B cell (primary cell): ENCODE measurements at regions not wholly inside any gene's neighbourhood (a gene's known extent, or its start where the extent isn't known, plus 50 kb on each side); places are given as distances from the start of the nearest gene placed in this dataset.

Experiments
- ATAC-seq: fragments of 200-7000 bp; cut with Tn5 transposase; one replicate; pipeline ENCODE4 v1.10.0; 2021; ENCODE audit warnings: low read depth, mild to moderate bottlenecking, moderate number of reproducible peaks, moderate library complexity
- CTCF ChIA-PET: fragments of 350-600 bp; sonication (Branson Sonifier 250); formaldehyde crosslinking; loops from one replicate; lab custom pipeline; 2021; ENCODE audit warnings: antibody characterized with exemption, inconsistent platforms; lab: Charles Lee
- POLR2A ChIA-PET: fragments of 350-600 bp; sonication (Branson Sonifier 250); formaldehyde crosslinking; loops from one replicate; lab custom pipeline; 2021; ENCODE audit warnings: antibody characterized with exemption; lab: Charles Lee
- DNase-seq: peaks from one replicate; pipeline ENCODE4 v3.0.0; 2013
- H2AFZ ChIP-seq: 2 replicates; pipeline ENCODE4 v1.6.1; 2012; ENCODE audit warnings: mild to moderate bottlenecking, low read depth, low read length; ENCODE audit not compliant: insufficient read depth, poor library complexity, severe bottlenecking
- H3K27ac ChIP-seq, 2 donors: 1 replicate in 1 of 2; 2 replicates in 1 of 2; pipeline ENCODE4 v1.5.1; 2012 to 2013; ENCODE audit warnings: low read length in 2 of 2, mild to moderate bottlenecking in 2 of 2, moderate library complexity in 1 of 2
- H3K27me3 ChIP-seq, 4 experiments: fragments of 200-600 bp in 1 of 4; sonication (generic) in 1 of 4; replicated peaks in 1 of 4; 1 replicate in 2 of 4; 2 replicates in 2 of 4; pipeline versions ENCODE4 v1.6.1 to v1.7.0; 2013 to 2016; ENCODE audit warnings: low read length in 3 of 4, mild to moderate bottlenecking in 2 of 4, mixed read lengths in 1 of 4, moderate library complexity in 1 of 4; ENCODE audit not compliant: insufficient read depth in 4 of 4, control insufficient read depth in 3 of 4; ENCODE audit errors: control extremely low read depth in 1 of 4
- H3K36me3 ChIP-seq, 2 experiments: replicated peaks in 1 of 2; 1 replicate in 1 of 2; 2 replicates in 1 of 2; pipeline versions ENCODE4 v1.6.1 to v1.7.1; 2013; ENCODE audit warnings: low read length in 1 of 2; ENCODE audit not compliant: insufficient read depth in 2 of 2, control insufficient read depth in 1 of 2; ENCODE audit errors: control extremely low read depth in 1 of 2, extremely low read depth in 1 of 2
- H3K4me1 ChIP-seq, 2 donors: fragments of 200-600 bp in 1 of 2; sonication (generic) in 1 of 2; 1 replicate in 1 of 2; 2 replicates in 1 of 2; pipeline versions ENCODE4 v1.5.1 to v1.6.1; 2013 to 2017; ENCODE audit warnings: low read length in 2 of 2; ENCODE audit not compliant: control insufficient read depth in 2 of 2, insufficient read depth in 2 of 2
- H3K4me2 ChIP-seq: replicated peaks from 2 replicates; pipeline ENCODE3; 2012; ENCODE audit warnings: mild to moderate bottlenecking, low read depth, low read length; ENCODE audit not compliant: poor library complexity, severe bottlenecking
- H3K4me3 ChIP-seq, 5 experiments: fragments of 200-600 bp in 1 of 5; sonication (generic) in 1 of 5; 1 replicate in 3 of 5; 2 replicates in 2 of 5; pipeline versions ENCODE4 v1.5.1 to v1.7.0; 2011 to 2016; ENCODE audit warnings: low read length in 4 of 5, mild to moderate bottlenecking in 4 of 5, low read depth in 2 of 5, control low read depth in 1 of 5, moderate library complexity in 1 of 5; ENCODE audit not compliant: insufficient read depth in 1 of 5; ENCODE audit errors: control extremely low read depth in 1 of 5, extremely low read depth in 1 of 5
- H3K79me2 ChIP-seq: fragments of 200-600 bp; sonication (generic); one replicate; pipeline ENCODE4 v1.6.0; 2016; ENCODE audit warnings: low read length; ENCODE audit not compliant: control insufficient read depth, insufficient read depth
- H3K9ac ChIP-seq: fragments of 200-600 bp; sonication (generic); 2 replicates; pipeline ENCODE4 v1.6.1; 2017; ENCODE audit warnings: mild to moderate bottlenecking, low read length, moderate library complexity
- H3K9me3 ChIP-seq, 3 donors: one replicate each; pipeline versions ENCODE4 v1.6.1 to v1.7.1; 2013; ENCODE audit warnings: low read length in 2 of 3; ENCODE audit not compliant: control insufficient read depth in 2 of 3, insufficient read depth in 1 of 3; ENCODE audit errors: control extremely low read depth in 1 of 3
- H4K20me1 ChIP-seq: 2 replicates; pipeline ENCODE4 v1.6.0; 2012; ENCODE audit warnings: mild to moderate bottlenecking, low read length; ENCODE audit not compliant: insufficient read depth, control insufficient read depth, poor library complexity, severe bottlenecking
- H3K27ac Mint-ChIP-seq: one replicate; pipeline ENCODE4 v1.8.0; 2021; ENCODE audit warnings: mixed read lengths
- H3K27me3 Mint-ChIP-seq: one replicate; pipeline ENCODE4 v1.8.0; 2021; ENCODE audit warnings: mixed read lengths
- H3K4me1 Mint-ChIP-seq: one replicate; pipeline ENCODE4 v1.8.0; 2021; ENCODE audit warnings: mixed read lengths
- H3K4me3 Mint-ChIP-seq: one replicate; pipeline ENCODE4 v1.8.0; 2021; ENCODE audit warnings: mixed read lengths
- H3K9me3 Mint-ChIP-seq: one replicate; pipeline ENCODE4 v1.8.0; 2022; ENCODE audit warnings: mixed read lengths; ENCODE audit not compliant: insufficient read depth
- CTCF ChIP-seq: fragments of 200-600 bp; IDR thresholded peaks from one replicate; pipeline ENCODE4 v1.8.0; 2022; ENCODE audit warnings: antibody characterized with exemption, mild to moderate bottlenecking
- EZH2 ChIP-seq: IDR thresholded peaks from 2 replicates; pipeline ENCODE4 v1.6.1; 2012; ENCODE audit warnings: borderline replicate concordance, low read depth, mild to moderate bottlenecking, moderate library complexity, low read length; ENCODE audit not compliant: insufficient read depth, poor library complexity, severe bottlenecking
- WGBS: methylation state at CpG from one replicate; pipeline ENCODE4 v1.1.5; 2013; ENCODE audit warnings: missing lambda C conversion rate; ENCODE audit not compliant: insufficient coverage; 5-methylcytosine and 5-hydroxymethylcytosine counted together
- intact Hi-C: fragments of 100-400 bp; cut with micrococcal nuclease; formaldehyde crosslinking; loops from one replicate; pipeline ENCODE4 v1.10.0; 2022

GRCh38 chr11:81825346-81825745 is 908.3 kb downstream of the FAM181B start:
- Histone ChIP-seq H4K20me1 (no peaks in the 10 kb centered on the region), H3K4me1 (no peaks in the 10 kb centered on the region), H3K4me3 (no peak overlapping the region), H3K36me3 (no peaks in the 10 kb centered on the region), H3K9me3 (no peaks in the 10 kb centered on the region), H3K9ac (no peak overlapping the region), H3K79me2 (no peaks in the 10 kb centered on the region), H3K27ac (no peak overlapping the region), H3K27me3 (no peaks in the 10 kb centered on the region), H3K4me2 (no peak overlapping the region), H2AFZ (no peak overlapping the region)
- ChIA-PET CTCF (no interaction called here), POLR2A (no interaction called here)
- no peak for TF ChIP-seq EZH2
- Mint-ChIP-seq H3K27me3 (peaks cover 8% of the 10 kb centered on the region), H3K4me3 (no peak overlapping the region), H3K27ac (no peak overlapping the region), H3K4me1 (no peaks in the 10 kb centered on the region), H3K9me3 (no peaks in the 10 kb centered on the region)
- ATAC-seq (no peak), DNase-seq (no peak)
- intact Hi-C loops: no loop called here

GRCh38 chr11:81819462-81819861 is 914.2 kb downstream of the FAM181B start:
- CTCF ChIA-PET: no interaction called here
- intact Hi-C loops: no loop called here
- Histone ChIP-seq H3K79me2 (no peaks in the 10 kb centered on the region), H4K20me1 (no peaks in the 10 kb centered on the region), H3K4me3 (no peak overlapping the region), H3K36me3 (no peaks in the 10 kb centered on the region), H3K4me2 (no peak overlapping the region), H3K9me3 (no peaks in the 10 kb centered on the region), H3K27me3 (no peaks in the 10 kb centered on the region), H3K9ac (no peak overlapping the region), H3K27ac (no peak overlapping the region), H3K4me1 (no peaks in the 10 kb centered on the region), H2AFZ (no peak overlapping the region)
- Mint-ChIP-seq H3K9me3 (no peaks in the 10 kb centered on the region), H3K4me1 (no peaks in the 10 kb centered on the region), H3K4me3 (no peak overlapping the region), H3K27ac (no peak overlapping the region), H3K27me3 (peaks cover 8% of the 10 kb centered on the region)
- no CpG with 5 or more reads among the region's 2 CpGs for WGBS
- no peak for ATAC-seq
- DNase-seq: no peak
- POLR2A ChIA-PET: no interaction called here
- no peak for TF ChIP-seq CTCF
- no peak for TF ChIP-seq EZH2
